ENCODE measurements at regions not wholly inside any gene's neighbourhood (a gene's known extent, or its start where the extent isn't known, plus 50 kb on each side); places are given as distances from the start of the nearest gene placed in this dataset.

DNA sequence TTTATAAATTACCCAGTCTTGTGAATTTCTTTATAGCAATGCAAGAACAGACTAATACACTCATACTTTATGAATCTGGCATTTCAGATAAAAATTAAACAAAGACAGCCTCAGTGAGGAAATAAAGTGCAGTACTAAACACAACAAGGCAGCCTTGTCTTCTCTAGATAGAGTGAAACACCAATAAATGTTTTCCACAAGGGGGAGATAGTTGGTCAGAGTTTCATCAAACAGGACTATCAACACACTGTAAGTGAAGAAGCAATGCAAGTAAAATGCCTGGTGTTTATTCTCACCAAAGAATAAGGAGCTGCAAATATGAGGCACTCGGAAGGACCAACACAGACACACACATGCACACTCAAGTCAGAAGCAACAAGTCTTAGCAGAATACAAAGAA lies 62.8 kb downstream of the FAM9B start:
- Histone ChIP-seq H3K27ac (no peak overlapping the region), H3K4me1 (no peaks in the 10 kb centered on the region), H3K4me3 (no peak overlapping the region), H3K9me3 (no peaks in the 10 kb centered on the region), H3K27me3 (no peaks in the 10 kb centered on the region), H3K36me3 (no peaks in the 10 kb centered on the region)
- DNase-seq (ENCODE audit: low spot score in 2 of 2) = no peak
- TF ChIP-seq EP300 (IDR thresholded peaks at IDR 0.05) (no peak), POLR2A (IDR thresholded peaks at IDR 0.05) (no peak)
- WGBS = 71% methylated on average over 1 of the region's 1 CpG

DNA sequence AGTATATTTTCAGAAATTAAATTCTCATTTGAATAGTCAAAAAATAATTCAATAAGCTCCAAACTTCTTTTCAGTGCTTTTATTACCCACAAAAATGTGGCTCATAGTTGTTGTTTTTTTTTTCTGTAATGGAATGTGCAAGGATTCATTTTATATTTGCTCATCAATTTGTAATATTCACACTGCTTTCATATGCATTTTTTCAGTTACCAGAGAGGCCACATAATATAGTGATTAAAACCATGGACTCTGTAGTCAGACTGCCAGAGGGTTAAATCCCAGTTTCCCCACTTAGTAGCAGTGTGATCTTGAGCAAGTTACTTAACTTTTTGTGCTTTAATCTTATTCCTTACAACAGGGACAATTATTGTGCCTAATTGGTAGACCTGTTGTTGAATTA lies 64.5 kb downstream of the FAM9B start:
- DNase-seq (ENCODE audit: low spot score in 2 of 2) = no peak
- Histone ChIP-seq H3K4me1 (no peaks in the 10 kb centered on the region), H3K27ac (no peak overlapping the region), H3K4me3 (no peak overlapping the region), H3K27me3 (no peaks in the 10 kb centered on the region), H3K36me3 (no peaks in the 10 kb centered on the region), H3K9me3 (no peaks in the 10 kb centered on the region)
- no peak for TF ChIP-seq POLR2AphosphoS5 (IDR thresholded peaks at IDR 0.05)
- TF ChIP-seq EP300 (IDR thresholded peaks at IDR 0.05) = no peak

DNA sequence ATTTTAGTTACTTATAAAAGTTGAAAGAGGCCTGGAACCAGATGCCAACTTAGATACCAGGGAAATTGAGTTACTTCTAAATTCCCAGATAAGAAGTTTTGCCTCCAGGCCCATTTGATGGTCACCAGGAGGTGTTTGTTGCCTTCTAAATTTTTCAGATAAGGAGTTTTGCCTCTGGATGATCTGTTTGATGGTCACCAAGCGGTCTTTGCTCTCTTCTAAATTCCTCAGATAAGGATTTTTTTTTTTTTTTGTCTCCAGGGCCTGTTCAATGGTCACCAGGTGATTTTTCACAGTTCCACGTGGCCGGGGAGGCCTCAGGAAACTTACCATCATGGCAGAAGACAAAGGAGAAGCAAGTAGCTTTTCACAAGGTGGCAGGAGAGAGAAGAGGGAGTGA lies 66.5 kb downstream of the FAM9B start:
- TF ChIP-seq, protein P1, sequence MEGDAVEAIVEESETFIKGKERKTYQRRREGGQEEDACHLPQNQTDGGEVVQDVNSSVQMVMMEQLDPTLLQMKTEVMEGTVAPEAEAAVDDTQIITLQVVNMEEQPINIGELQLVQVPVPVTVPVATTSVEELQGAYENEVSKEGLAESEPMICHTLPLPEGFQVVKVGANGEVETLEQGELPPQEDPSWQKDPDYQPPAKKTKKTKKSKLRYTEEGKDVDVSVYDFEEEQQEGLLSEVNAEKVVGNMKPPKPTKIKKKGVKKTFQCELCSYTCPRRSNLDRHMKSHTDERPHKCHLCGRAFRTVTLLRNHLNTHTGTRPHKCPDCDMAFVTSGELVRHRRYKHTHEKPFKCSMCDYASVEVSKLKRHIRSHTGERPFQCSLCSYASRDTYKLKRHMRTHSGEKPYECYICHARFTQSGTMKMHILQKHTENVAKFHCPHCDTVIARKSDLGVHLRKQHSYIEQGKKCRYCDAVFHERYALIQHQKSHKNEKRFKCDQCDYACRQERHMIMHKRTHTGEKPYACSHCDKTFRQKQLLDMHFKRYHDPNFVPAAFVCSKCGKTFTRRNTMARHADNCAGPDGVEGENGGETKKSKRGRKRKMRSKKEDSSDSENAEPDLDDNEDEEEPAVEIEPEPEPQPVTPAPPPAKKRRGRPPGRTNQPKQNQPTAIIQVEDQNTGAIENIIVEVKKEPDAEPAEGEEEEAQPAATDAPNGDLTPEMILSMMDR (IDR thresholded peaks at IDR 0.05) = no peak
- TF ChIP-seq EP300 (IDR thresholded peaks at IDR 0.05) (no peak), POLR2AphosphoS5 (IDR thresholded peaks at IDR 0.05) (no peak), POLR2A (IDR thresholded peaks at IDR 0.05) (no peak)
- no peaks in the 10 kb centered on the region for H3K36me3 ChIP-seq
- no peak overlapping the region for H3K27ac ChIP-seq
- H3K9me3 ChIP-seq = no peaks in the 10 kb centered on the region
- no peaks in the 10 kb centered on the region for H3K4me1 ChIP-seq
- H3K27me3 ChIP-seq = no peaks in the 10 kb centered on the region
- no peak overlapping the region for H3K4me3 ChIP-seq
- 65% methylated on average over 3 of the region's 3 CpGs for WGBS
- no peak for DNase-seq (ENCODE audit: low spot score in 2 of 2)

DNA sequence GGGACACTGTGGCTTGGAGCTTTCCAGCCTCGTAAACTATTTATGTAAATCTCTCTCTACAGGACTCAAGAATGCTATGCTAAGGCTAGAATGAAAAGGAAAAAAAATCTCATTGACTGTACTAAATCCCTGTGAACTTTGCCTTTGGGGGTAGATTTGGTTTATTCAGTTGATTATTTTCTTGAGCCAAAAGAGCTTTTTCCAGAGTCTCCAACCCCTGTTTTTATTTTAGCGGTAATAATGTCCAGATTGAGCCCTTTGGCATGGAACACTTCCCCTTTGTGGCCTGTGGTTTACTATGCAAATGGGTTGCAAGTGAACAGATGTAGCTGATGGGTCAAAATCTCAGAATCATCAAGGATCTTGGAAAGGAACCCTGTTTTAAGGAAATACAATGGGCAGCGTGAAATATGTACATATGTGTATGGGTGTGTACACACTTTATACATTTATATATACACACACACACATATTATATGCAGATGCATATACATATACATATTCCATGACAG lies 72.9 kb downstream of the FAM9B start:
- Histone ChIP-seq H3K4me3 (no peak overlapping the region), H3K27ac (no peak overlapping the region), H3K4me1 (no peaks in the 10 kb centered on the region), H3K9me3 (no peaks in the 10 kb centered on the region), H3K36me3 (no peaks in the 10 kb centered on the region), H3K27me3 (no peaks in the 10 kb centered on the region)
- DNase-seq (ENCODE audit: low spot score in 2 of 2) = no peak
- TF ChIP-seq POLR2A (IDR thresholded peaks at IDR 0.05) = no peak
- TF ChIP-seq POLR2AphosphoS5 (IDR thresholded peaks at IDR 0.05) = no peak
- TF ChIP-seq, protein P1 (IDR thresholded peaks at IDR 0.05) = no peak
- no peak for TF ChIP-seq EP300 (IDR thresholded peaks at IDR 0.05)
- 69% methylated on average over 3 of the region's 3 CpGs for WGBS

DNA sequence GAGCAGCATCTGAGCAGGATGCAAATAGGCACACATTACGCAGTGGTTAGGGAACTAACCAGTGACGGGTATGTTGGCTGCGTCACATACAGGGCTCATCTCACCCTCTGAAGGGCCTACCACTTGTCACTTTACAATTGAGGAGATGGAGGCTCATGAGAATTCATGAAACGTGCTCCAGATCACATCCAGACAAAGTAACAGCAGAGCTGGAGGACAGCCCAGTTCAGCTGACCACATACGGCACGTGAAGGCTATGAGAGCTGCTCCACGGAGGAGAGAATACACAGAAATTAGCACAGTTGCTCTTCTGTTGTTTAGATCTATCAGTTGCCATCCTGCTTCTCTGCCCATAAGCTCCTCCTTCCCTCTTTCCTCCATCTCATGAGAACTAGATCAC lies 78.4 kb downstream of the FAM9B start:
- TF ChIP-seq POLR2A (IDR thresholded peaks at IDR 0.05) = no peak
- TF ChIP-seq POLR2AphosphoS5 (IDR thresholded peaks at IDR 0.05) = no peak
- TF ChIP-seq, protein P1 (IDR thresholded peaks at IDR 0.05) = no peak
- TF ChIP-seq EP300 (IDR thresholded peaks at IDR 0.05) = no peak
- H3K27me3 ChIP-seq = no peaks in the 10 kb centered on the region
- H3K9me3 ChIP-seq = no peaks in the 10 kb centered on the region
- H3K27ac ChIP-seq = no peak overlapping the region
- no peaks in the 10 kb centered on the region for H3K4me1 ChIP-seq
- WGBS = 75% methylated on average over 7 of the region's 7 CpGs
- no peak for DNase-seq (ENCODE audit: low spot score in 2 of 2)
- H3K36me3 ChIP-seq = no peaks in the 10 kb centered on the region
- H3K4me3 ChIP-seq = no peak overlapping the region

DNA sequence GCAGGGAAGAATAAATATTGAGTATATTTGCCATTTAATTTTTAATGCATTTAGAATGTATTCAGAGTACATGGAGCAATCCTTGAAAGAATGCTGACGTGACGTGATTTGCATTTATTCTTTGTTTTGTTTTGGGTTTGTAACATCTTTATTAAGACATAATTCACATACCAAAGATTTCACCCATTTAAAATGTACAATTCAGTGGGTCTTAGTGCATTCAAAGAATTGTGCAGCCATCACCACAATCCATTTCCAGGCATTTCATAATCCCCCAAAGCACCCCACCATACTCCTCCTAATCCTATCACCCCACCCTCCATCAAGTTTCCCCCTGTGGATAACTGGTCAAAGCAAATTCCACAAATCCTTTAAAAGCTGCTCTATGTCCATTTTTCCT lies 87.4 kb downstream of the FAM9B start:
- TF ChIP-seq EP300 (IDR thresholded peaks at IDR 0.05) (no peak), POLR2A (IDR thresholded peaks at IDR 0.05) (no peak), POLR2AphosphoS5 (IDR thresholded peaks at IDR 0.05) (no peak)
- TF ChIP-seq, protein P1 (IDR thresholded peaks at IDR 0.05) = no peak
- no peaks in the 10 kb centered on the region for H3K36me3 ChIP-seq
- H3K27ac ChIP-seq = no peak overlapping the region
- no peaks in the 10 kb centered on the region for H3K27me3 ChIP-seq
- DNase-seq (ENCODE audit: low spot score in 2 of 2) = no peak
- 58% methylated on average over 2 of the region's 2 CpGs for WGBS
- no peaks in the 10 kb centered on the region for H3K4me1 ChIP-seq
- no peaks in the 10 kb centered on the region for H3K9me3 ChIP-seq
- no peak overlapping the region for H3K4me3 ChIP-seq
